Effector CD4-positive, alpha-beta T cell (primary cell): ENCODE measurements at regions not wholly inside any gene's neighbourhood (a gene's known extent, or its start where the extent isn't known, plus 50 kb on each side); places are given as distances from the start of the nearest gene placed in this dataset.

Experiments
- DNase-seq: peaks from one replicate; pipeline ENCODE4 v3.0.0-alpha.2; 2020

GRCh38 chr1:219467524-219467923, 145.4 kb downstream of the ZC3H11B start:
- no peak for DNase-seq

DNA sequence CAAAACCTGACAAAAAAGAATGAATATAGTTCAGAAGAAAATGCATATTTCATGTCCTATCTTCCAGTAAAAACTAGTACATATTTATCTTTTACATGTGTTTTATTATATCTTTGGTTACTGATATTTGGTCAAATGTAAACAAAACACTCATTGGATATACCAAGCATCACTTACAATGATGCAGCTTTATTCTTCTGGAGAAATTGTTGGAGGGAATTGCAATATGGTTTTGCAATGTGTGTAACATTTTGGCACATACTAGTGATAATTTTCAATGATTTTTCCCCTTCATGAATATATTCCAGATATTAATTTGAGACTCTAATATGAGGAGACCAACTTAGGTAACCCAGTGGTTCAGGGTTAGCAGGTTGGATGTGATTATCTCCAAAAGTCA, 146.1 kb downstream of the ZC3H11B start:
- no peak for DNase-seq

GRCh38 chr1:219465212-219466093, 147.5 kb downstream of the ZC3H11B start:
- no peak for DNase-seq

- DNase-seq = no peak
These were observed 149.3 kb downstream of the ZC3H11B start for GRCh38 chr1:219463636-219464035.

- DNase-seq = no peak
These were observed 150.9 kb downstream of the ZC3H11B start for GRCh38 chr1:219461981-219462400.

DNA sequence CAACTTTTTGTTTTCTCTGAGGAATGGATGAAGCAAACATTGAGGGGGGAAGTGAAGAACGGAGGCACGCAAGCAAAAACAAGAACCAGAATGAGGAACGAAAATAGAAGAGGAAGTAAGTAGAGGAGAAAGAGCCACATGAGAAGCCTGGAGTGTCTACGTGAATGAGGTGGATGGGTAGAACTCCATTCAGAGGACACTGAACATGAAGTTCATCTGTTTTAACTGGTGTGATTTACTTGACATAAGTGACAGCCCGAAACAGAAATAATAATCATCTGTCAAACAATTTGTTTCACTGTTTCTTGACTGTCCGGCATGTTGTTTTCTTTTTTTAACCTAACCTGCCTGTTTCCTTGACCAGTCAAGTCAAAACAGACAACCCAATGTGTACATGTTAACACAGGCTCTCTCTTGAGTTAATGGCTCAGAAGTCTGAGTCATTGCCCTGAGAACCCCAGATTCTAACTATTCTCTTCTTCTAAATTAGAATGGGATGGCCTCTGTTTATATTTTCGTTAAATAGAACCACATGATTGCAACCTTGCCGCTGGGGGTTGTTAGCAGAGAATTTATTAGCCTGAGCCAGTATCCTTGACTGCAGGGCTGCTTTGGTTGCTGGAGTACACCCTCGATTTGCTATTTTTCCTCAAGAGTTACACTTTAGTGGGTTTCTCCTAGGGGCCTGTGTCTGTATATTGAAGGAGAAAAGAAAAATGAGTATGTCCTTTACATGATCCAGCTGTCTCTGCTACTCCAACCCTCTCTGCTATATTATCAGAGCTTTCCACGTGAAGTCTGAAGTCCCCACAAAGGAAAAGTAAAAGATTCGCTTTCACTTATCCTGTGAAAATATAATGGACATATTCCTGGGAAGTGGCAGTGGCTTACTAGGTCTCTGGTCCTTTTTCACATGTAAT, 151.7 kb downstream of the ZC3H11B start:
- no peak for DNase-seq

- no peak for DNase-seq
These were observed 152.6 kb downstream of the ZC3H11B start for GRCh38 chr1:219460081-219460895.

DNA sequence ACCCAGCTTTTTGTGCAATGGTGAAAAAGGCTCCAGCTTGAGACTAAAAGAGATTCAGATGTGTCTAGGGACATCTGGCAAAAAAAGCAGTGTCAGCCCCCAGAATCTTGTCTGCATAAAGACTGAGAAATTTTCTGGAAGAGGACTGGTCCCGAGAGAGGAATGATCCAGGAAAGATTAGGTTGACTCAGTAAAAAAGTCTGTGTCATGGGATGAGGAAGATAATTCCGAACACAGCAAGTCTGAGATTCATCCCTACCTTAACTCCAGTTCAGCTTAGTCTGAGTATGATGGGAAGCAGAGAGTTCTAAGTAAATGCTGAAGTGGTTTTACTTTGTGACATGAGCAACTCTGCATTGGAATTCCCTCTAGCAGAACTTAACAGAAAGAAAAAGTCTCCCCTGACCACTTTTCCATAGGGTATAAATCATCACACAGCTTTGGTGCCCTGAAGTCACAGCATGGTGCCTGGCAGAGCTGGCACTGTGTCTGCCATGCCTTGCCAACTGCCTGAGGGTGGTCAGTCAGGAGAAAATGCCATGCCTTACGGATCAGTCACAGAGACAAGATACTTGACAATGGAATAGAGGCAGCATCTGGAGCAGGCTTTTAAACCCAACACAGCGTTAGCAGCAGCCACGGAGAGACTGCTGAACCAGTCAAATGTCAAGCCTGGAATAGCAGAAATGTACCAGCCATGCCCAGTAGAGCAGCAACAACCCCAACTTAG, 153.4 kb downstream of the ZC3H11B start:
- DNase-seq = no peak

DNA sequence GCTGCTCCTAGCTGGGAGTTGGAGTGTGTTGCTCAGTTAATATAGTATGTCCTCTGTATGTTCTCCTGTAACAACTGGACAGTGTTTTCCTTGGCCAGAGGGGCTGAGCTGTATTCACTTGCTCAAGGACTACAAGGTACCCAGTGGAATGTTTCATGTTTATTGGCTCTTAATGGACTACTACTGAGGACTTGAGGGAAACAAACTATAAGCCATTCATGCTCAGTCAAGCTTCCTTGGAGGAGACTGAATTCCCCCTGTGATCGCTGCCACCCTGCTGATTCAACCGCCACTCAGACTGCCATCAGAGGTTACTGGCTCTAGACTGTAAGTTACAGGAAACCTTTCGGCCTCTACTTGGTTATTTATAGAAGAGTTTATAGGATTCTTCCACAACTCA, 166.6 kb downstream of the ZC3H11B start:
- no peak for DNase-seq

GRCh38 chr1:219445864-219446263, 167.0 kb downstream of the ZC3H11B start:
- no peak for DNase-seq

- DNase-seq = no peak
These were observed 168.4 kb downstream of the ZC3H11B start for GRCh38 chr1:219444474-219444873.

DNA sequence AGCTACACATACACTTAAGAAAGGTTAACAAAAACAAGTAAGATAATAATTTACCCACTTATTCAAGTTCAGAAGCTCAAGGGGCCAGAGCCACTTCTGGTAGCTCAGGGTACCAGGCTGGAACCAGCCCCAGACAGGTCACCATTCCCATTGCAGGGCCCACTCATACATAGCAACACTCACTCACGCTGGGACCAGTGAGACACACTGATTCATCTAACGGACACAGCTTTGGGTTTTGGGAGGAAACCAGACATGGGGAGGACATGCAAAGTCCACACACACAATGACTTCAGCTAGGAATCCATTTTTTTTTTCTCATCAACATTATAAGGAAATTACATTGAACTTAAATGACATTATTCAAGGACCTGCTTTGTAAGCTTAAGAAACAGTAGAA, 169.1 kb downstream of the ZC3H11B start:
- DNase-seq = no peak

- DNase-seq = no peak
These were observed 170.3 kb downstream of the ZC3H11B start for GRCh38 chr1:219442611-219443061.

GRCh38 chr1:219441884-219442283, 171.0 kb downstream of the ZC3H11B start:
- DNase-seq = no peak

DNA sequence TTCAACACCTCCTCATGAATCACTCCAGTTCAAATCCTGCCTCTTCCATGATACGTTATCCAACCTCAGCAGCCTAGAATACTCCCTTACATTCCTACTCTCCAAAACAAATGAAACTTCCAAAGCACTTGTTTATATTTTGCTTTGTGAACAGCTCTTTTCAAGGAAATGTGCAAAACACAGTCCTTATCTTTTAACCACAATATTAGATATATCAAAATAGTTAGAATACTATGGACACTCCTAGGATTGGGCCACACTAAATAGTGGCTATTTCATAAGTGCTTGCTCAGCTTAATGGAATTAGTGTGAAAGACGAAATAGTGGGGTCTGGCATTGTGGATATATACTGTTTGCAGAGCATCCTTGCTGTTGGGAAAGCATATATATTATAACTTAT, 173.5 kb downstream of the ZC3H11B start:
- DNase-seq = no peak

- DNase-seq = no peak
These were observed 174.5 kb downstream of the ZC3H11B start for GRCh38 chr1:219438386-219438785.

GRCh38 chr1:219434923-219435297, 178.0 kb downstream of the ZC3H11B start:
- DNase-seq = no peak

GRCh38 chr1:219434285-219434922, 178.5 kb downstream of the ZC3H11B start:
- no peak for DNase-seq

DNA sequence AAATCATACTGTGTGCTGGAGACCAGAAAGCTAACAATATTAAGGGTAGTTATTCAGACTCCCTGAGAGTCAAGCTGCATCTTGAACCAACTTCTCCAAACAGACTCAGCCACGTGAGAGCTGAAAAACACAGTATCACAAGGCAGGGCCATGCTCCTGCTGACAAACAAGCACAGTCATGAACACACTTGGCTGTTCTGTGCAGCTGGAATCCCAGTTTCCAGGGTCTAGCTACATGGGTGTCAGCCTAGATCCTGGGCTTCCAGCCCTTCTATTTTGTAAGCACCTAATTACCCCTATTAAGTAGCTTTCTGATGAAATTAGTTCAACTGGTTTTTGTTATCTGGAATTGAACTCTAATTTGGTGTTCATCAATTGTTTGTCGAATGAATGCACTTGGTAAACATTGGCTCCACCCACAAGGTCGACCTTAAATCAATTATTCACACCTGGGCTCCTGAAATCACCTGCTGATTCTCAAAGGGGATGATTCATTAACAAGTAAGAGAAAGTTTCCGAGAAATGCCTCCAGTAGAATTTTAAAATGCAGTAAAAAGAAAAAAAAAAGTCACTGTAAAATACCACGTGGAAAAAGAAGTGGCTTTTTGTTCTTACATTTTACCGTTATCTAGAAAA, 179.3 kb downstream of the ZC3H11B start:
- no peak for DNase-seq

DNA sequence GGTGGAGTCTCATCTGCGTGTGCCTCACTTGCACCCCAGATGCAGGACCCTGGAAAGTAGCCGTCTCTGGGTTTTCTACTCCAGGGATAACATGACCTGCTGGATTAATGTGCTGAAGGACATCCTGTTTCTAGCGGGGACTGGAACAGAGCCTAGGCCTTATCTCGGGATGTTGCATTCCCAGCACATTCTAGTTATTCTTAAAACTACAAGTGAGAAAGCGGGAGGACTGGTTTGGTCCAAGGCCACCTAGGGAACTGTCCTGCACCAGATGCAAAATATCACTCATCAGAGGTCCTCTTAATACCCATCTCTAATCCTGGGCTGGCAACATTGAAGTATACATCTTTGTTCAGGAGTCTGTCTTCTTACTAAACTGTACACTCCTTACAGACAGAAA, 179.9 kb downstream of the ZC3H11B start:
- no peak for DNase-seq

GRCh38 chr1:219432191-219432606, 180.7 kb downstream of the ZC3H11B start:
- no peak for DNase-seq
